HG02642 (cell line): ENCODE measurements at regions not wholly inside any gene's neighbourhood (a gene's known extent, or its start where the extent isn't known, plus 50 kb on each side); places are given as distances from the start of the nearest gene placed in this dataset.

ENCODE experiments used
- ATAC-seq: cut with Tn5 transposase; IDR thresholded peaks from one replicate; pipeline ENCODE4 v1.9.1; 2021; ENCODE audit warnings: mild to moderate bottlenecking; ENCODE audit not compliant: unreplicated experiment, poor library complexity

DNA sequence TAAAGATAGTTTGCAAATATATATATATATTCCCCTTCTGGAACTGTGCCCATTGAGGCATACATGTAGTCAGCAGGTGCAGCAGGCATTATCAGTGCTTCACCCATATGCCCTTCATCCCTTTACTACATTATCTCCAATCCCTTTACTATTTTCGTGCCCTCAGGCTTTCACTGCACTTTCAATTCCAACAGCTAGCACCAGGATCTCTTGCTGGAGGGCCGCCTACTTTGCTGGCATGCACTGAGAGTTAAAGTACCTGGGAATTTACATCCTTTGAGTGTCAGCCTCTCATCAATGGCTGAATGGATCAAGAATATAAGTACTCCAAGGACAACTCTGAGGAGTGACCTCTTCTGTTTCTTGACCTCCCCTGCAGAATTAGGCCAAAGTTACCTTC, 222.1 kb upstream of the CFAP20DC start:
- ATAC-seq: no peak

DNA sequence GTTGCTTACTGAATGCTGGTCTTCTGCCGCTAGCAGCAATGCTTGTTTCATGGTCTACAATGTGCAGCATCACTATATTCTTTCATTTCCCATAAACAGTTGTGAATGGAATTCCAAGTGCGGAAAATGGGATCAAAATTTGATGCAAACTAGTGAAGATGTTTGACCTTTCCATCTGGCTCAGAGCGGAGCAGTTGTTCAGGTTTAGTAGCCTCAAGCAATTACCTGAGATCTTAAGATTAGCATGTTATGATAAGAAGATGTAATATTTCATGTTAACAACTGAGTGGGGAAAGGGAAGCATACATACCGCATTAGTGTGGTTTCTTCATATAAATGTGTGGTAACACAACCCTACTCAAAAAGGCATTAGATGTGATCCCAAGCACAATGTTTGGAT, 221.1 kb upstream of the CFAP20DC start:
- ATAC-seq: no peak

DNA sequence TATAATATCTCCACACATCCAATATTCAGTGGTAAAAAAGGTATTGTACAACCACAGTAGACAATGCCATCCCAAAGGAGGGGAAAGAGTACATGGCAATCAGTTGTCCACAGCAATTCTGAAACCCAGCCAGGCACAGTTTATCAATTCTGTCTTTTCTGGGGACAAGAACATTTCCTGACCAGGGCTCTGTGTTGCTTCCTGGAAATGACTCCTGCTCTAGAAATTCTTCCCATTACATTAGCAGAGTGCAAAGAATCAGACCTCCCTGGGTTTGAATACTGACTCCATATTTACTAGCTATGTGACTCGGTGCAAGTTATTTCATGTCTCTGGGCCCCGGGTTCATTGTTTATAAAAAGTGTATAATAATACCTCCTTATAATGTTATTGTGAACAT, 220.4 kb upstream of the CFAP20DC start:
- no peak for ATAC-seq

DNA sequence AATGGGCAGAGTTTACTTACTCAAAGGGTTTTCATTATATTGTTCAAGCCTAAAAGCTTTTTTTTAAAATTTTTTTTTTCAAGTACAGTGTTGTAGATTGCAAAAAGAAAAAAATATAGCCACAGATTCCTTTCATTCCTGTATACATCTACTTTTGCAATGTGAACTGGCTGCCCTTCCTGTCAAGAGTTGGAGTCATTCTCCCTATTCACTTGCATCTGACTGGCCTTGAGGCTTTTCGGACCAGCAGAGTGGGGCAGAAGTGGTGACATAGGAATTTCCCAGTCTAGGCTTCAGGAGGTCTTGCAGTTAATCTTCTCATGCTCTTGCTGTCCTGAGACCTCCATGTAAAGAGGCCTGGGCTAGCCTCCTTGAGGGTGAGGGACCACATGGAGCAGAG, 218.3 kb upstream of the CFAP20DC start:
- ATAC-seq: no peak

DNA sequence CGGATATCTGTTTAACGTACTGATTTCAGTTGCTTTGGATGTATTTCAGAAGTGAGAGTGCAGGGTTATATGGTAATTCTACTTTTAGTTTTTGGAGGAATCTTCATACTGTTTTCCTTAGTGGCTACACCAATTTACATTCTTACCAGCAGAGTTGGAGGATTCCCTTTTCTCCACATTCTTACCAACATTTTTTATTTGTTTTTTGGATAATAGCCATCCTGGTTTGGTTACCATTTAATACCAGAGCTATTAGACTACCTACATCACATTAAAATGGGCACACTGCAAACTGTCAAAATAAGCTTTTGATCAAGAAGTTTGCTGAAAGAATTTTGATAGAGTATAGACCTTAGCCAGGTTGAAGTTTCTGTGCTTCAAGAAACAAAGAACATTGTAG, 217.2 kb upstream of the CFAP20DC start:
- no peak for ATAC-seq

DNA sequence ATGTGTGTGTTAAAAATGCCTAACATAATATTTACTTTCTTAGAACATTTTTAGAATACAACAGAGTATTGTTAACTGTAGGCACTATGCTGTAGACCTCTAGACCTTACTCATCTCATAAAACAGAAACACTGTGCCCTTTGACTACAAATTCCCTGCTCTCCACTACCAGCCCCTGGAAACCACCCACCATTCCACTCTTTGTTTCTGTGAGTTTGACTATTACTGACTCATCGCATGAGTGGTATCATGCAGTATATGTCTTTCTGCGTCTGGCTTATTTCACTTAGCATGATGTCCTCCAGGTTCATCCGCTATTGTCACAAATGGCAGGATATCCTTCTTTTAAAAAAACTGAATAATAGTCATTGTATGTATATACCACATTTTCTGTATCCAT, 216.7 kb upstream of the CFAP20DC start:
- no peak for ATAC-seq

DNA sequence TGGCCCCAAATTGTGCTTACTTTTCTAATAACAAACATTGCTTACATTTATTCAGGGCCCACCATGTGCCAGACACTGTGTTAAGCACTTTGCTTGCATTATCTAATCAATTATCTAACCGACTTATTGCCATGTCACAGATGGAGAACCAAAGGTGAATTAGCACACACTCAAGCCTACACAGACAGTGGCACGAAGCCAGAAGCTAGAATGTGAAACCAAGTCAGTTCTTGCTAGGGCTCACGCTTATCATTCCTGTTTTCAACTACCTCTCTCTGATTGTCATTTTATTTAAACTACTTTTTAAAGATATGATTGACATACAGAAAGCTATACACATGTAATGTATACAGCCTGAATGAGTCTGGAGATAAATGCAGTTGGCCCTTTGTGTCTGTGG, 215.7 kb upstream of the CFAP20DC start:
- no peak for ATAC-seq

DNA sequence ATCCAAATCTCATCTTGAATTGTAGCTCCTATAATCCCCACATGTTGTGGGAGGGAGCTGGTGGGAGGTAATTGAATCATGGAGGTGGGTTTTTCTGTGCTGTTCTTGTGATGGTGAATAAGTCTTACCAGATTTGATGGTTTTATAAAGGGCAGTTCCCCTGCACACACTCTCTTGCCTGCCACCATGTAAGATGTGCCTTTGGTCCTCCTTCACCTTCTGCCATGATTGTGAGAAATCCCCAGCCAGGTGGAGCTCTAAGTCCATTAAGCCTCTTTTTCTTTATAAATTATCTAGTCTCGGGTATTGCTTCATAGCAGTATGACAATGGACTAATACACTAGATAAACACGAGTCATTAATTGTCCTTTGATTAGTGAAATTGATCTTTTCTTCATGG, 214.5 kb upstream of the CFAP20DC start:
- no peak for ATAC-seq

DNA sequence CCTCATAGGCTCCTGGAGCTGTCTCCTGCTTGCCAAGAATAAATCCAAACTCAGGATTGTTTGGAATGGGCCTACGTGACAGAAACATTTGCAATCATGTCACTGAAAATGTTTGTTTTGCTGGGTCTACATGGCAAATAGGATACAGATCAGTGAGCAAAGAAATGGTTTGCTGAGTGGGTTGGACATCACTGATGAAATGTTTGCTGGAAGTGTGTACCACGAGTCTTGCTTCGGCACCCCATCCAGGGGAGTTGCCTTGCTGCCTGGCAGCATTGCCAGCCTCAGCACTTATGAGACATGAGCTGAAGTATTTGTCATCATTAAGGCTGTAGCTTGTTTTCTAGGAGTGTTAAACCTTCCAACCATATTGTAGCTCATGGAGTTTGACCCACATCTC, 213.3 kb upstream of the CFAP20DC start:
- no peak for ATAC-seq

DNA sequence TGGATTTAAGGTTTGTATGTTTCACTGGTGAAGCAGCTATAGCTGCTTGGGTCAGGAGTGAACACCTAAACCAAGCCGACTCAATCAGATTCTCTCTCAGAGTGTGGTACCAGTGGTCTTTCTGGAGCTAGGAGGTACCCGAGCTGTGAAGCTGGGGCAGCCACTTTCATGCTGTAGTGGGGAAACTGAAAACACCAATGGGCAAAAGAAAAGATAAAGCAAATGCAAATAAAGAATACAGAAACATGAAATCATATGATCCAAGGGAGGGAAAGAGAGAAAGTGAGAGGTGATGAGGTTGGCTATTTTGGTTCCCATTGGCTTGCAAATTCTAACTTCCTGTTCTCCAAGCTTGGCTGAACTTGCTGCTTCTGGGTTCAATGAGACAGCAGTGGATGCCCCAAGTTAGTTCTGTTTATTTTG, 212.3 kb upstream of the CFAP20DC start:
- ATAC-seq: peak; percentile 95

DNA sequence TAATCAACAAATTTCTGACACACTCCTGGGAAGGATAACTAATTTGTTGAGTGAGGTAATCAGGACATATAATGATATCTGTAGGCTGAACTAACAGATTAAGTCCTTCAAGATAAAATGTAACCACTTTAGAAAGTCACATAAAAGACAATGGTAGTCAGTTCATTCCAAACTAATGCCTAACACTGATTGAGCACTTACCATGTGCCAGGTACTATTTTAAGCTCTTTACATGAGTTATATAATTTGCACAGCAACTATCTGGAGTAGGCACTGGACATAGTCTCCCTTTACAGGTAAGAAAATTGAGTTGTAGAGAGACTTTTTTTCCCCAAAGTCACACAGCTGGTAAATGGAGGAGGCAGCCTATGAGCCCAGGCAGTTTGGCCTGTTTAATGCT, 211.2 kb upstream of the CFAP20DC start:
- no peak for ATAC-seq

DNA sequence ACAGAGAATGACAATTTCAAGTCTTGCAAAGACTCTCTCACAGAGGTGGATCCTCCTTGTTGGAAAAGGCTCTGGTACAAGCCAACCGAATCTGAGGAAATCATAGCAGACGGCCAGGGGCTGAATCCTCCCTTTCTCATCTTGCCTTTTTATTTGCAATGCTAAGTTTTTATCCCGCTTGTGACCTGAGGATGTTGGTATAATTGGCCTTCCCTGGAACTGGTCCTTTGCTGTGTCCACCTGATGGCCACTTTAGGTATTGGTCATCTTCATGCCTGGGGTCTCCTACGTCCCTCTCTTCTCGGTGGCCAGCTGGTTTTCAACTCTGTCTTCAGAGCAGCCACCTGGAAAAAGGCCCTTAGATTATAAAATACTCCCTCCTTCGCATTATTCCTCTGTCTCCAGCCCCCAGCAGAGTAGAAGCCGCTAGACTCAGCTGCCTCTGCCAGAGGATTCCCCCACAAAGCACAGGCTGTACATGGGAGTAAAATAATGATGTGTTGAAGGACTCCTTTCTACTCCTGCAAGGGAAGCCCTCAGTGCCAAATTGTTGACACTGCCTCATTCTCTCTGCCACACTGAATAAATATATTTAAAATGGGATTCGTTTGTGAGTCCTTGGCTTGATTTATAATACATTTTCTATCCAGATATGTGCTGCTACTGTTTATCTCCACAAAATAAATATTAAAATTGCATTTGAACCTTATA, 208.9 kb upstream of the CFAP20DC start:
- ATAC-seq: no peak

DNA sequence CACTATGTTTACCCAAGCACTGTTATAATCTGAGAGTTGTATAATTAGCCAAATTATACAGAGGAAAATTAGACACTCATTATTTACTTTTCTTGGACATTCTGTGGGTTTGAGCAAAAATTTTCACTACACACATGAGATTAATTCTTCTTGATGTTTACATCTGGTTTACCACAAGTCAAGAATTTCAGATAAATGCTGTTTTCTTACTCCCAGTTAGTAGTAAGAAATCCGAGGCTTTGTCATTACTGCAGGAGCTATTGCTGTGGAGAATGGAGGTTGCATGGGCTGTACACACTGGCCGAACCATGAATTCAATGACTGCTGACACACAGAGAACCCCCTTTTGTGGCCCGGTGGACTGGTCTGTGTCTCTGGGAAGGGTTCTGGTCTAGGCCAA, 207.7 kb upstream of the CFAP20DC start:
- ATAC-seq: no peak

DNA sequence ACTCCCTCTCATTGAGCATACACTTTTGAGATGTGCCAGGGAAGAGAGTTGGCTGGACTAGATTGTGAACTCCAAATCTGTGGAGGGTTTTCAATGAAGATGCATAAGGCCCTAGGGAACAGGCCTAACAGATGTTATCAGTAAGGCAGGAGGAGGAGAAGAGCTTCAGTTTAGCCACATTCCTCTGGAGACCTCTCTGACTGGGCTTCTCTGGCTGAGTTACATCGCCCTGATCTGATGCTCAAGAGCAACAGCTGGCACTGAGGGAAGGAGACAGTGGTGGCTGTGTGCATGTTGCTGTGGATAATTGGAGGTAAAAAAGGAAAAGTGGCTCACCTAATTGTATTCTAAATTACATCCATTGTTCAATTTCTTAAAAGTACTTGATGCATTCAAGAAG, 206.4 kb upstream of the CFAP20DC start:
- no peak for ATAC-seq

DNA sequence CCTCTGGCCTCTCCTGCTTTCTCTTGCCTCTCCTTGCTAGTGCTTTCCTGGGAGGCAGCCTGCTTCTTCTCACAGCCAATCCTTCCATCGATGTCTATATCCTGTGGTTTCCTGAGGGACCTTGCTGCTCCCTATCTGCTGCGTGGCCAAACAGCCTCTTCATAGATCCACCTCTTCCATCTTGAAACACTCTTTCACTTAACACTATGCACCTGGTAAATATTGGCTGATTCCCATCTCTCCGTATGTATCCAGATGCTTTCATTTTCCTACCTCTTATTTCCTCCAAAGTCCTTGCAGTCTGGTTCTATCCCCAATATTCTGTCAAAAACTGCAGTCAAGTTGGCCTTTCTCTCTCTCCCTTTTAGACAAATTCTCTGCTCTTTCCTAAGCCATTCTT, 205.2 kb upstream of the CFAP20DC start:
- ATAC-seq: no peak

DNA sequence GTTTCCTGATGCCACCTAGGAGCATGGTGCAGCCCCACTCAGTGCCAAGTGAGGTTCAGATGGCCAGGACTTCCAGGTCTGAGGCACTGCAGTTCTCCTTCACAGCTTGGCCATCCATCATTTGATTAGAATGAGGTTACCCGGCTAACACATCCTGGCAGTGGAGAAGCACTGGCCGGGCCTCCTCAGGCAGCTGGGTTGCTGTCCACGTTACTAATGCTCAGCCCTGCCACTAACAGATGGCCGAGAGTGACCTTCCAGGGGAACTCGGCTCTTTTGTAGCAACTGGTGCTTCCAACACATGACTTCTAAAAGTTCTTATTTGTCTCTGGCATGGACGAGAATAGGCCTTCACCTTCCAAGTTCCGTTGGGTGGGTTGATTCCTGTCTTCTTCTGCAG, 204.6 kb upstream of the CFAP20DC start:
- no peak for ATAC-seq

DNA sequence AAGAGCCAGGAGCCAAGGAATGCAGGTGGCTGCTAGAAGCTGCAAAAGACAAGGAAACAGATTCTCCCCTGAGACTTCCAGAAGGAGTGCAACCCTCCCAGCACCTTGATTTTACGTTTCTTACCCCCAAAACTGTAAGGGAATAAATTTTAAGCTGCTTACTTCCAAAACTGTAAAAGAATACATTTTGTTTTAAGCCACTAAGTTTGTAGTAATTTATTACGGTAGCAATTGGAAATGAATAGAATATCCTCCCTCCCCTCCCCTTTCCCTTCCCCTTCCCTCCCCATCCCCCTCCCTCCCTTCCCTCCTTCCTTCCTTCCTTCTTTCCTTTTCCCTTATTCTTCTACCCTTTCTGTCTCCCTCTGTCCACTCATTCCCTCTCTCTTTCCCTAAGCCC, 203.7 kb upstream of the CFAP20DC start:
- no peak for ATAC-seq

DNA sequence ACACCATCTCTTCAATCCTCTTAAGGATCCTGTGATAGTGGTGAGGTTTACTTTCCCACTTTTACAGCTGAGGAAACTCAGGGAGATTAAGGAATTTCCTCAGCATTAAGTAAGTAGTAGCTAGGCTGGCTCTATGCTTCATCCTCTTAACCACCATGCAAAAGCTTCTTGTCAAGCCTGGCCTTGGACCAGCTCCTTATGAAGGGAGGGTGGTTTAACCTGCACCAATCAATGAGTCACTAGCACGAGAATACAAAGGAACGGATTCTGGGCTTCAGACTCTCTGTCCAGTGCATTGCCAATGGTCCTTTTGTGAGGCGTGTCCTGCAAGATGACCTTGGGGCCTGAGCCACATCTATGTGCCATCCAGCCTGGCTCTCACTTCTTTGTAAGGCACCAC, 202.0 kb upstream of the CFAP20DC start:
- no peak for ATAC-seq

DNA sequence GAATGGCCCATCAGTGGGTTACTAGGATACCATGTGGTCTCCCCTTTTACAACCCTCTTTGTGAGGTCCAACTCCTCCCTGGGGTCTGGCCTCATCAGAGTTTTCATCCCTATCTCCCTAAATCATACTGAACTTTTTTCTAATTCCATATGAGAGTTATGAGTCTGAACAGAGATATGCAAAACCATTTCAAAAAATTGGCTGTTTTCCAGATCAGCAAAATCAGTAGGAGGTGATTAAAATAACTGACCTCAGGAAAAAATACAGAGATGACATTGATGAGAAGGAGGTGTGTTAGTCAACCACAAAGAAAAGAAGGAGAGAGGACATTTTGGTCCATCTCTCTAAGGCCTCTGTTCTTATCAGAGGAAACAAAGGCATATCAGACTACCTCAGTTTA, 200.8 kb upstream of the CFAP20DC start:
- no peak for ATAC-seq

DNA sequence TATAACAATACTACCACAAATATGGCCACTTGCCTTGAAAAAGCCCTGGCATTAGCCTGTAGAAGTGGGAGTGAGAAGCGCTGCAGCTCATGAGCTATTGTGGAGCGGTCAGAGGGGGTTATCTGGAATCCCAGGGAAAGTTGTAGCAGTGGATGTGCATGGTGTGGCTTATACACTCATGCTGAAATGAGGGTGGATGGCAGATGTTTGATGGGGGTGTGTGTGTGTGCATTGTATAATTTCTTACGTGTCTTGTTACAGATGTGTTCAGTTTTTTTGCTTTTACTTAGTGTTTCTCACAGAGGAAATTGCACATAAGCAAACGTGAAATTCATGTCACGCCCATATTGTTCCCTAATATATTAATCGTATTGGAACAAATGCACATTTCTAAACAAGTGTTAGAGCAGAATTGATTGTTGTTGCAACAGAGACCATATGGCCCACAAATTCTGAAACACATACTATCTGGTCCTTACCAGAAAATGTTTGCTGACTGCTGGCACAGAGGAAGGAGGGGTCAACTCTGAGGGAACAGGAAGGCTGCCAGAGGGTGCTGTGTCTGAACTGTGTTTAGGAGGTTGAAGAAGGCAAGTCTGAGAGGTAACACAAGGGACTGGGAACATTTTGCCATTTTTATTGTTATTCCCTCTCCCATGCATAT, 200.0 kb upstream of the CFAP20DC start:
- no peak for ATAC-seq

DNA sequence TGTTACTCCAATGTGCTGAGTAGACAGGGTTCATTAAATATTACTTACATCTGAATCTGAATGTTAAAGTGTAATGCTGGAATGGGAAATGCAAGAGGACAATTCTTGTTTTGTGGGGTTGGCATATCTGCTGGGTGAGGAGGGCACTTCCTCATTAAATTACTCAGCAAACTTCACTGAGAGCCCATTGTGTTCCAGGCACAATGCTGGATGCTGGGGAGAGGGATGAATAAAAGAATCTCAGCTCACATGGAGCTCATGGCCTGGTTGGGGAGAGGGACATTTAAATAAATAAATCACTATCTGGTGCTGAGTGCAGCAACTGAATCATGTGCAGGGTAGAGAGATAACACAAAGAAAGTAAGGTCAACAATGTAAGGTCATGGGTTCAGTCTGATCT, 199.2 kb upstream of the CFAP20DC start:
- no peak for ATAC-seq

DNA sequence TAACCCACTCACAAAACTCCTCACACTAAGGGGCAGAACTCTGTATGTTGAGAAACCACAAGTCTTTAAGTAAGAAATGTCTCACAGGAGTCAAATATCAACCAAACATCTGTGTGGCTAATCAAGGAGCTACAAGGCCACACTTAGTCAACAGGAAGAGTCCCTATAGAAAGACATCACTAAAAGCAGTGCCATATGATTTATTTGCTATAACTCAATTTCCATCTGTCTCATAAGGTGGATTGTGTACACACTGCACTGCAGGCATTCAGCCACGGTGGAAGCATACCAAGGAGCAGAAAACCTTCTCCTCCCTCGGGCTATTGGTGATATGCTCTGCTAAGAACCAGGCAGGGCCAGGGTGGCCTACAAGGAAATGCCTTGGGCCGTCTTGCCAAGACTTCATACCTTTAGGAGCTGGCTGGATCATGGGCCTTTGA, 197.6 kb upstream of the CFAP20DC start:
- peak; percentile 66 for ATAC-seq
